WTC11 (cell line): ENCODE measurements at regions not wholly inside any gene's neighbourhood (a gene's known extent, or its start where the extent isn't known, plus 50 kb on each side); places are given as distances from the start of the nearest gene placed in this dataset.
"Not testable (repeated sequence)": the region's sequence is repeated elsewhere in the genome, so short reads cannot be mapped to it uniquely, and the experiment has no call there.

Experiments used
- ARID4B ChIP-seq: sonication (generic); formaldehyde crosslinking; IDR thresholded peaks from 2 replicates; pipeline ENCODE4 v1.8.0; 2023; ENCODE audit warnings: missing genetic modification reagents, mild to moderate bottlenecking, borderline replicate concordance
- ATF1 ChIP-seq: sonication (generic); formaldehyde crosslinking; IDR thresholded peaks from 2 replicates; pipeline ENCODE4 v1.8.1; 2023; ENCODE audit warnings: mild to moderate bottlenecking, moderate library complexity, missing genetic modification reagents
- CBFB ChIP-seq: sonication (generic); formaldehyde crosslinking; IDR thresholded peaks from 2 replicates; pipeline ENCODE4 v1.8.1; 2022; ENCODE audit warnings: mild to moderate bottlenecking, low read depth, missing genetic modification reagents
- ELF4 ChIP-seq: sonication (generic); formaldehyde crosslinking; IDR thresholded peaks from 2 replicates; pipeline ENCODE4 v1.8.1; 2022; ENCODE audit warnings: low read depth, mild to moderate bottlenecking, moderate library complexity, missing genetic modification reagents
- ETV6 ChIP-seq: sonication (generic); formaldehyde crosslinking; IDR thresholded peaks from 2 replicates; pipeline ENCODE4 v1.8.1; 2022; ENCODE audit warnings: mild to moderate bottlenecking, missing genetic modification reagents
- JUN ChIP-seq: sonication (generic); formaldehyde crosslinking; IDR thresholded peaks from 2 replicates; pipeline ENCODE4 v1.8.0; 2023; ENCODE audit warnings: mild to moderate bottlenecking, missing genetic modification reagents
- MAX ChIP-seq: sonication (generic); formaldehyde crosslinking; IDR thresholded peaks from 2 replicates; pipeline ENCODE4 v1.8.0; 2022; ENCODE audit warnings: mild to moderate bottlenecking, missing genetic modification reagents
- NFE2L1 ChIP-seq: sonication (generic); formaldehyde crosslinking; IDR thresholded peaks from 2 replicates; pipeline ENCODE4 v1.8.1; 2023; ENCODE audit warnings: missing genetic modification reagents
- TEAD4 ChIP-seq: sonication (generic); formaldehyde crosslinking; IDR thresholded peaks from 2 replicates; pipeline ENCODE4 v1.8.0; 2022; ENCODE audit warnings: mild to moderate bottlenecking, missing genetic modification reagents
- USF2 ChIP-seq: sonication (generic); formaldehyde crosslinking; IDR thresholded peaks from 2 replicates; pipeline ENCODE4 v1.8.1; 2023; ENCODE audit warnings: mild to moderate bottlenecking, missing genetic modification reagents, moderate library complexity
- ZBTB21 ChIP-seq: sonication (generic); formaldehyde crosslinking; IDR thresholded peaks from 2 replicates; pipeline ENCODE4 v1.8.1; 2023; ENCODE audit warnings: mild to moderate bottlenecking, missing genetic modification reagents, borderline replicate concordance
- ZNF396 ChIP-seq: fragments of 250-450 bp; sonication (Bioruptor Pico); IDR thresholded peaks from 2 replicates; pipeline ENCODE4 v1.8.0; 2021; ENCODE audit warnings: mild to moderate bottlenecking, moderate library complexity, borderline replicate concordance
- TF ChIP-seq, protein P1 (sequence below): fragments of 200-600 bp; IDR thresholded peaks from 2 replicates; pipeline ENCODE4 v1.8.0; 2022; ENCODE audit warnings: antibody characterized with exemption

DNA sequence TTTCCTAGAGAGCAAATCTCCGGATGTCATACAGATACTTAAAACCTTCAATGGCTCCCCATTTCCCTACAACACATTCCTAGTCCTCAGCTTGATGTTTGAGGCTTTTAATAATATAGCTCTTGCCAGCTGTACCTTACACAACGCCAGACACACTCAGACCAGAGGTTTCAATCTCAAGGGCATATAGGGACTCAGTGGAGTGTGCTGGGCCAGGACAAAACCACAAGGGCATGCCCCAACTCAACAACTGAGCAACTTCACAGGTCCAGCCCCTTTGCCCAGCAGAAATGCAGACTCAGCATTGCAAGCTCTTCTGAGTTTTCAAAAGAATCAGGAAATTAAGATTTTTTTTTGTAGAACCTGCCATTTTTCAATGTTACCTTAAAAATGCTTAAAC lies 95.4 kb upstream of the RRN3 start:
- not testable (repeated sequence) for TF ChIP-seq ATF1 (CRISPR knock-in tag); MAX (CRISPR knock-in tag); ARID4B (CRISPR knock-in tag); ELF4 (CRISPR knock-in tag); ETV6 (CRISPR knock-in tag); USF2 (CRISPR knock-in tag); ZBTB21 (CRISPR knock-in tag); ZNF396 (CRISPR knock-in tag); NFE2L1; JUN (CRISPR knock-in tag); CBFB (CRISPR knock-in tag); TEAD4 (CRISPR knock-in tag)
- TF ChIP-seq, protein P1, sequence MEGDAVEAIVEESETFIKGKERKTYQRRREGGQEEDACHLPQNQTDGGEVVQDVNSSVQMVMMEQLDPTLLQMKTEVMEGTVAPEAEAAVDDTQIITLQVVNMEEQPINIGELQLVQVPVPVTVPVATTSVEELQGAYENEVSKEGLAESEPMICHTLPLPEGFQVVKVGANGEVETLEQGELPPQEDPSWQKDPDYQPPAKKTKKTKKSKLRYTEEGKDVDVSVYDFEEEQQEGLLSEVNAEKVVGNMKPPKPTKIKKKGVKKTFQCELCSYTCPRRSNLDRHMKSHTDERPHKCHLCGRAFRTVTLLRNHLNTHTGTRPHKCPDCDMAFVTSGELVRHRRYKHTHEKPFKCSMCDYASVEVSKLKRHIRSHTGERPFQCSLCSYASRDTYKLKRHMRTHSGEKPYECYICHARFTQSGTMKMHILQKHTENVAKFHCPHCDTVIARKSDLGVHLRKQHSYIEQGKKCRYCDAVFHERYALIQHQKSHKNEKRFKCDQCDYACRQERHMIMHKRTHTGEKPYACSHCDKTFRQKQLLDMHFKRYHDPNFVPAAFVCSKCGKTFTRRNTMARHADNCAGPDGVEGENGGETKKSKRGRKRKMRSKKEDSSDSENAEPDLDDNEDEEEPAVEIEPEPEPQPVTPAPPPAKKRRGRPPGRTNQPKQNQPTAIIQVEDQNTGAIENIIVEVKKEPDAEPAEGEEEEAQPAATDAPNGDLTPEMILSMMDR, result not testable (repeated sequence)
